HEK293T (cell line): ENCODE measurements at regions not wholly inside any gene's neighbourhood (a gene's known extent, or its start where the extent isn't known, plus 50 kb on each side); places are given as distances from the start of the nearest gene placed in this dataset.

Experiments used
- CTCF ChIA-PET: fragments of 350-600 bp; formaldehyde crosslinking; extraction: SDS; loops from one replicate; lab custom pipeline; 2021; ENCODE audit warnings: antibody characterized with exemption, inconsistent platforms; lab: Yijun Ruan, JAX
- POLR2A ChIA-PET: fragments of 350-600 bp; formaldehyde crosslinking; extraction: SDS; loops from one replicate; lab custom pipeline; 2020; ENCODE audit warnings: antibody characterized with exemption, inconsistent platforms; lab: Yijun Ruan, JAX
- DNase-seq: peaks from one replicate; pipeline ENCODE4 v3.0.0; 2012; ENCODE audit warnings: mixed read lengths; ENCODE audit errors: extremely low spot score
- ARNT ChIP-seq: fragments of 450-650 bp; IDR thresholded peaks from 2 replicates; pipeline ENCODE4 v1.6.1; 2017; ENCODE audit warnings: mild to moderate bottlenecking
- BHLHE40 ChIP-seq: fragments of 450-650 bp; IDR thresholded peaks from 2 replicates; pipeline ENCODE4 v1.6.1; 2016; ENCODE audit warnings: mild to moderate bottlenecking, moderate library complexity, borderline replicate concordance
- CTBP1 ChIP-seq: fragments of 450-650 bp; IDR thresholded peaks from 2 replicates; pipeline ENCODE4 v1.6.1; 2016; ENCODE audit warnings: borderline replicate concordance
- ELF4 ChIP-seq: fragments of 450-650 bp; IDR thresholded peaks from 2 replicates; pipeline ENCODE4 v1.6.1; 2017; ENCODE audit warnings: antibody characterized with exemption
- FOXA1 ChIP-seq: fragments of 450-650 bp; IDR thresholded peaks from 2 replicates; pipeline ENCODE4 v1.6.1; 2016; ENCODE audit warnings: mild to moderate bottlenecking
- FOXK2 ChIP-seq: fragments of 450-650 bp; IDR thresholded peaks from 2 replicates; pipeline ENCODE4 v1.6.1; 2016; ENCODE audit warnings: mild to moderate bottlenecking
- FOXM1 ChIP-seq: fragments of 450-650 bp; IDR thresholded peaks from 2 replicates; pipeline ENCODE4 v1.6.1; 2017; ENCODE audit warnings: mild to moderate bottlenecking, borderline replicate concordance
- HDGF ChIP-seq: fragments of 450-650 bp; IDR thresholded peaks from 2 replicates; pipeline ENCODE4 v1.6.1; 2017; ENCODE audit warnings: antibody characterized with exemption, borderline replicate concordance
- L3MBTL2 ChIP-seq: fragments of 450-650 bp; conservative IDR thresholded peaks from 2 replicates; pipeline ENCODE4 v1.6.1; 2016; ENCODE audit warnings: mild to moderate bottlenecking
- LEF1 ChIP-seq: fragments of 450-650 bp; IDR thresholded peaks from 2 replicates; pipeline ENCODE4 v1.6.1; 2017; ENCODE audit warnings: mild to moderate bottlenecking, borderline replicate concordance
- NFRKB ChIP-seq: fragments of 450-650 bp; IDR thresholded peaks from 2 replicates; pipeline ENCODE4 v1.6.1; 2016; ENCODE audit warnings: mild to moderate bottlenecking, moderate library complexity
- PKNOX1 ChIP-seq: fragments of 450-650 bp; IDR thresholded peaks from 2 replicates; pipeline ENCODE4 v1.6.1; 2016
- SP1 ChIP-seq: fragments of 450-650 bp; IDR thresholded peaks from 2 replicates; pipeline ENCODE4 v1.6.1; 2017
- SUZ12 ChIP-seq: fragments of 450-650 bp; IDR thresholded peaks from 2 replicates; pipeline ENCODE4 v1.6.1; 2016; ENCODE audit warnings: mild to moderate bottlenecking
- TARDBP ChIP-seq: fragments of 450-650 bp; IDR thresholded peaks from 2 replicates; pipeline ENCODE4 v1.6.1; 2016
- ZNF384 ChIP-seq: fragments of 450-650 bp; IDR thresholded peaks from 2 replicates; pipeline ENCODE4 v1.6.1; 2016

- no peak for TF ChIP-seq FOXA1
- TF ChIP-seq L3MBTL2 = no peak
- ChIA-PET CTCF (no interaction called here), POLR2A (no interaction called here)
- DNase-seq = no peak
Measured at GRCh38 chr10:128306535-128306934, 180.3 kb upstream of the MKI67 start.

GRCh38 chr10:128306966-128307365, 180.7 kb upstream of the MKI67 start:
- no peak for DNase-seq
- TF ChIP-seq SUZ12 = no peak
- TF ChIP-seq FOXK2 = no peak
- TF ChIP-seq SP1 = no peak
- no peak for TF ChIP-seq FOXA1
- TF ChIP-seq TARDBP = no peak
- no peak for TF ChIP-seq CTBP1
- POLR2A ChIA-PET = no interaction called here
- CTCF ChIA-PET = no interaction called here

GRCh38 chr10:128307820-128308219, 181.6 kb upstream of the MKI67 start:
- ChIA-PET POLR2A (no interaction called here), CTCF (no interaction called here)

GRCh38 chr10:128310971-128311658, 184.9 kb upstream of the MKI67 start:
- no peak for DNase-seq
- POLR2A ChIA-PET = no interaction called here
- CTCF ChIA-PET = no interaction called here
- TF ChIP-seq NFRKB = no peak
- TF ChIP-seq PKNOX1 = no peak
- TF ChIP-seq FOXK2 = no peak
- no peak for TF ChIP-seq HDGF
- TF ChIP-seq FOXA1 = no peak
- TF ChIP-seq SP1 = no peak
- no peak for TF ChIP-seq FOXM1
- no peak for TF ChIP-seq L3MBTL2
- TF ChIP-seq BHLHE40 = no peak
- TF ChIP-seq SUZ12 = no peak
- no peak for TF ChIP-seq LEF1
- no peak for TF ChIP-seq ZNF384
- TF ChIP-seq CTBP1 = no peak
- TF ChIP-seq ARNT = no peak
- no peak for TF ChIP-seq ELF4
- TF ChIP-seq TARDBP = no peak

More at GRCh38 chr10:128307820-128308219, 181.6 kb upstream of the MKI67 start:
- no peak for DNase-seq
- TF ChIP-seq CTBP1 = no peak
- TF ChIP-seq L3MBTL2 = no peak
- TF ChIP-seq ARNT = no peak
- no peak for TF ChIP-seq FOXK2
- TF ChIP-seq HDGF = no peak
- no peak for TF ChIP-seq ELF4
- TF ChIP-seq SUZ12 = no peak
- TF ChIP-seq ZNF384 = no peak
- TF ChIP-seq SP1 = no peak
- no peak for TF ChIP-seq BHLHE40
- no peak for TF ChIP-seq LEF1
- no peak for TF ChIP-seq NFRKB
- no peak for TF ChIP-seq TARDBP
- TF ChIP-seq FOXA1 = no peak

GRCh38 chr10:128312250-128312649, 186.0 kb upstream of the MKI67 start:
- CTCF ChIA-PET = no interaction called here
- no peak for DNase-seq
- POLR2A ChIA-PET = no interaction called here

GRCh38 chr10:128314686-128315085, 188.5 kb upstream of the MKI67 start:
- ChIA-PET POLR2A (no interaction called here), CTCF (no interaction called here)
- no peak for DNase-seq
- TF ChIP-seq TARDBP = no peak
- TF ChIP-seq L3MBTL2 = no peak
- no peak for TF ChIP-seq NFRKB
- no peak for TF ChIP-seq CTBP1
- no peak for TF ChIP-seq FOXM1
- no peak for TF ChIP-seq ARNT
- TF ChIP-seq HDGF = no peak
- TF ChIP-seq ZNF384 = no peak
- TF ChIP-seq SP1 = no peak
- TF ChIP-seq FOXK2 = no peak
- TF ChIP-seq FOXA1 = no peak
- TF ChIP-seq ELF4 = no peak
- no peak for TF ChIP-seq SUZ12
- no peak for TF ChIP-seq PKNOX1

More at GRCh38 chr10:128312250-128312649, 186.0 kb upstream of the MKI67 start:
- TF ChIP-seq CTBP1 (no peak), BHLHE40 (no peak), ELF4 (no peak), ARNT (no peak), LEF1 (no peak), L3MBTL2 (no peak), FOXK2 (no peak), SP1 (no peak), HDGF (no peak), SUZ12 (no peak), PKNOX1 (no peak), ZNF384 (no peak), FOXA1 (no peak), FOXM1 (no peak), NFRKB (no peak), TARDBP (no peak)
